SK-N-SH treated with all-trans-retinoic acid at 6 μM for 48 hours (cell line): ENCODE measurements at regions not wholly inside any gene's neighbourhood (a gene's known extent, or its start where the extent isn't known, plus 50 kb on each side); places are given as distances from the start of the nearest gene placed in this dataset.

ENCODE experiments used
- ATAC-seq: fragments of 200-7000 bp; cut with Tn5 transposase; 3 replicates; pipeline ENCODE4 v1.9.1; 2020; ENCODE audit warnings: mild to moderate bottlenecking, moderate library complexity
- ARNTL ChIP-seq: fragments of 450-650 bp; formaldehyde crosslinking; IDR thresholded peaks from 2 replicates; pipeline ENCODE4 v1.5.0; 2020; ENCODE audit warnings: low read depth, mild to moderate bottlenecking, moderate library complexity, borderline replicate concordance
- BACH2 ChIP-seq: fragments of 250-450 bp; sonication (Bioruptor Pico); IDR thresholded peaks from 2 replicates; pipeline ENCODE4 v1.9.0; 2021; ENCODE audit warnings: mild to moderate bottlenecking, borderline replicate concordance
- CREB5 ChIP-seq: fragments of 250-450 bp; sonication (Bioruptor Pico); IDR thresholded peaks from 2 replicates; pipeline ENCODE4 v1.5.1; 2020; ENCODE audit warnings: low read depth, mild to moderate bottlenecking, moderate library complexity
- CSDC2 ChIP-seq: fragments of 250-450 bp; sonication (Bioruptor Pico); IDR thresholded peaks from 2 replicates; pipeline ENCODE4 v1.5.0; 2020; ENCODE audit warnings: mild to moderate bottlenecking, moderate library complexity
- ESRRG ChIP-seq: fragments of 250-450 bp; sonication (Bioruptor Pico); IDR thresholded peaks from 2 replicates; pipeline ENCODE4 v1.6.1; 2021; ENCODE audit warnings: mild to moderate bottlenecking
- GLIS3 ChIP-seq: fragments of 250-450 bp; sonication (Bioruptor Pico); IDR thresholded peaks from 2 replicates; pipeline ENCODE4 v1.5.0; 2020; ENCODE audit warnings: mild to moderate bottlenecking, moderate library complexity
- ISL1 ChIP-seq: fragments of 250-450 bp; sonication (Bioruptor Pico); IDR thresholded peaks from 2 replicates; pipeline ENCODE4 v2.1.2; 2022; ENCODE audit warnings: mild to moderate bottlenecking, moderate library complexity
- OSR1 ChIP-seq: fragments of 250-450 bp; sonication (Bioruptor Pico); IDR thresholded peaks from 2 replicates; pipeline ENCODE4 v1.8.0; 2022; ENCODE audit warnings: moderate library complexity, mild to moderate bottlenecking, inconsistent platforms
- PATZ1 ChIP-seq: fragments of 250-450 bp; sonication (Bioruptor Pico); IDR thresholded peaks from 2 replicates; pipeline ENCODE4 v1.8.0; 2020; ENCODE audit warnings: mild to moderate bottlenecking, moderate library complexity, borderline replicate concordance
- RARB ChIP-seq: fragments of 250-450 bp; sonication (Bioruptor Pico); IDR thresholded peaks from 2 replicates; pipeline ENCODE4 v1.8.0; 2021; ENCODE audit warnings: mild to moderate bottlenecking, moderate library complexity
- SNAI2 ChIP-seq: fragments of 250-450 bp; sonication (Bioruptor Pico); IDR thresholded peaks from 2 replicates; pipeline ENCODE4 v1.5.0; 2020; ENCODE audit warnings: mild to moderate bottlenecking, moderate library complexity
- TCF4 ChIP-seq: fragments of 250-450 bp; sonication (Bioruptor Pico); IDR thresholded peaks from 2 replicates; pipeline ENCODE4 v1.8.0; 2021; ENCODE audit warnings: mild to moderate bottlenecking, moderate library complexity, borderline replicate concordance
- TOX ChIP-seq: fragments of 250-450 bp; sonication (Bioruptor Pico); IDR thresholded peaks from 2 replicates; pipeline ENCODE4 v1.8.0; 2021; ENCODE audit warnings: mild to moderate bottlenecking, moderate library complexity, borderline replicate concordance
- TSHZ2 ChIP-seq: fragments of 250-450 bp; sonication (Bioruptor Pico); IDR thresholded peaks from 2 replicates; pipeline ENCODE4 v1.5.0; 2020; ENCODE audit warnings: mild to moderate bottlenecking, moderate library complexity
- ZC3H10 ChIP-seq: fragments of 250-450 bp; sonication (Bioruptor Pico); IDR thresholded peaks from 2 replicates; pipeline ENCODE4 v1.5.1; 2021; ENCODE audit warnings: mild to moderate bottlenecking, moderate library complexity
- ZFP30 ChIP-seq: fragments of 450-650 bp; formaldehyde crosslinking; IDR thresholded peaks from 2 replicates; pipeline ENCODE4 v1.5.0; 2022; ENCODE audit warnings: mild to moderate bottlenecking, moderate library complexity
- ZNF565 ChIP-seq: fragments of 450-650 bp; formaldehyde crosslinking; conservative IDR thresholded peaks from 2 replicates; pipeline ENCODE4 v1.5.0; 2020; ENCODE audit warnings: low read depth, mild to moderate bottlenecking, moderate library complexity
- ZNF70 ChIP-seq: fragments of 450-650 bp; formaldehyde crosslinking; IDR thresholded peaks from 2 replicates; pipeline ENCODE4 v1.5.0; 2020; ENCODE audit warnings: mild to moderate bottlenecking, moderate library complexity
- ZNF8 ChIP-seq: fragments of 450-650 bp; formaldehyde crosslinking; IDR thresholded peaks from 2 replicates; pipeline ENCODE4 v1.5.0; 2020; ENCODE audit warnings: mild to moderate bottlenecking, moderate library complexity
- TF ChIP-seq, protein P1 (sequence below): fragments of 250-450 bp; sonication (Bioruptor Pico); IDR thresholded peaks from 2 replicates; pipeline ENCODE4 v1.8.0; 2021; ENCODE audit warnings: low read depth, mild to moderate bottlenecking, moderate library complexity, borderline replicate concordance
- TF ChIP-seq, protein P2 (sequence below): fragments of 250-450 bp; sonication (Bioruptor Pico); IDR thresholded peaks from 2 replicates; pipeline ENCODE4 v1.5.1; 2021; ENCODE audit warnings: mild to moderate bottlenecking, moderate library complexity

DNA sequence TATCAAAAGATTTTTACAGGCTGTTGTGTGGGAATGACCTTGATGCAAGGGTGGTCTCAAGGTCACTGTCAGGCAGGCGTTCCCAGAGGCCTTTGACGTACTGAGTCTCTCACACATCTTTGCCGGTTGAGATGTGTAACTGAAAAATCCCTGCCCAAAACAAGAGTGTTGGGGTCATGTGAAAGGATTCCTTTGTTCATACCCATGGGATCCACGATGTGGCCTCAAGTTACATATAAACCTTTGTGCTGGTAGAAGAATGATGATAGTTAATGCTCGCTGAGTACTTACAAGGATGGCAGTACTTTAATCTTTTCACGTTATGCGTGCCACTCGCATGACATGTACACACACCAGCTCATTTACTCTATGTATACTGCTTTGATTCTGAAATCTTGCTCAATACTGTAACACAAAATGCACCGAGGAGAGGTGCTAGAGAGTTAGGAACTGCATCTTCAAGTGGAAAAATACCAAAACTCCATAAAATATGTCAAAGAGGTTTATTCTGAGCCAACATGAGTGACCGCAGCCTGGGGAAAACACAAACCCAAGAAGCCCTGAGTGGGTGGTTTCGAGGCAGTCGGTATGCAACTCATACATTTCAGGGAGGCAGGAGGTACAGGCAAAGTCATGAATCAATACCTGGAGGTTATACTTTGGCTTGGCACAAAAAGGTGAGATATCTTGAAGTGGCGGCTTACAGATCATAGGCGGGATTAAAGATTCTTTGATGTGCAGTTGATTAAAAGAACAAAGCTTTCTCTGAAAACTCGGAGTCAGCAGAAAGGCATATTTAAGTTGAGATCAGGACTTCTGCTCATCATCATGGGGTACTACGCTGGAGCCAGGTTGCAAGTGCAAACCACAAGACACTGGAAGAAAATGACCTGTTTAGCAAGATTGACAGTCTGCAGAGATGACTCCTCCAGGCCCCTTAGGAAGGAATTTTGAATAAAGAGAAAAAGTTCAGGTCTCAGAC is 87.4 kb upstream of the ARHGEF7 start:
- no peak for TF ChIP-seq BACH2 (CRISPR knock-in tag)
- ATAC-seq, result no peak

DNA sequence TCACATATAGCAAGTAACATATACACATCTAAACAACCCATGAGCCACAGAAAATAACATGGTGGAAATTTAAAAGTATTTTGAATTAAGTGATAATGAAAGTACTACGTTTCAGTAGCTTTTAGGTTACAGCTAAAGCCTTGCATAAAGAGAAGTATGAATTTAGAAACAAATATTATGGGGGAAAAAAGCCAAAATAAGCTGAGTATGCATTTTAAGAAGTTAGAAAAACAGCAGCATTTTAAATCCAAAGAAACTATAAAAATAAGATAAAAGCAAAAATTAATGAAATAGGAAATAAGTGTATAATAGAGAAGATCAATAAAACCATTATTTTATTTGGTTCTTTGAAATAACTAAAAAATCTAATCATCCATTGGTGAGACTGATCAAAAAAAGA is 89.8 kb upstream of the ARHGEF7 start:
- ATAC-seq, result no peak

DNA sequence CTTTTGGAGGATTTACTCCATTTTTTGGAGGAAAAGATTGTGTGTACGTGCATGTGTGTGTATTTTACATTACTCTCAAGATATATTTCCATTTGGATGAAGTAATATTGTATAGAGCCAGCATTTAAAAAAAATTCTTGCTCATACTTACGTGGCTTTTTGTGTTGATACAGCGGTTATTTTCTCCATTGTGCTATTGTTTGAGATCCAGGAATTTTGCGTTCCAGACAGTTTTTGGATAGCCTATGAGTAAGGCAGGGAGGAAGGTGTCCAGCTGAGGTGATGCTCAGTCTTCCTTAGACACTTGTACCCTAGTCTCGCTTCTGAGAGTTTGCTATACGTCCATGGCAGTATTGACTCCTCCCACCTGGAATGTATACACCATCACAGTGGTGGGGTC is 92.2 kb upstream of the ARHGEF7 start:
- TF ChIP-seq TSHZ2 (CRISPR knock-in tag), result no peak
- TF ChIP-seq ZC3H10 (CRISPR knock-in tag), result no peak
- no peak for TF ChIP-seq TOX (CRISPR knock-in tag)
- TF ChIP-seq GLIS3, result no peak
- no peak for TF ChIP-seq OSR1 (CRISPR knock-in tag)
- TF ChIP-seq CREB5, result no peak
- TF ChIP-seq ZNF8 (CRISPR knock-in tag), result no peak
- TF ChIP-seq, protein P1, sequence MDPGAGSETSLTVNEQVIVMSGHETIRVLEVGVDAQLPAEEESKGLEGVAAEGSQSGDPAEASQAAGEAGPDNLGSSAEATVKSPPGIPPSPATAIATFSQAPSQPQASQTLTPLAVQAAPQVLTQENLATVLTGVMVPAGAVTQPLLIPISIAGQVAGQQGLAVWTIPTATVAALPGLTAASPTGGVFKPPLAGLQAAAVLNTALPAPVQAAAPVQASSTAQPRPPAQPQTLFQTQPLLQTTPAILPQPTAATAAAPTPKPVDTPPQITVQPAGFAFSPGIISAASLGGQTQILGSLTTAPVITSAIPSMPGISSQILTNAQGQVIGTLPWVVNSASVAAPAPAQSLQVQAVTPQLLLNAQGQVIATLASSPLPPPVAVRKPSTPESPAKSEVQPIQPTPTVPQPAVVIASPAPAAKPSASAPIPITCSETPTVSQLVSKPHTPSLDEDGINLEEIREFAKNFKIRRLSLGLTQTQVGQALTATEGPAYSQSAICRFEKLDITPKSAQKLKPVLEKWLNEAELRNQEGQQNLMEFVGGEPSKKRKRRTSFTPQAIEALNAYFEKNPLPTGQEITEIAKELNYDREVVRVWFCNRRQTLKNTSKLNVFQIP (CRISPR knock-in tag), result no peak
- TF ChIP-seq CSDC2 (CRISPR knock-in tag), result no peak
- no peak for TF ChIP-seq TCF4 (CRISPR knock-in tag)
- TF ChIP-seq ESRRG (CRISPR knock-in tag), result no peak
- TF ChIP-seq SNAI2 (CRISPR knock-in tag), result no peak
- no peak for TF ChIP-seq ARNTL
- no peak for TF ChIP-seq ZNF70 (CRISPR knock-in tag)
- no peak for TF ChIP-seq PATZ1
- no peak for TF ChIP-seq ZNF565 (CRISPR knock-in tag)
- TF ChIP-seq RARB (CRISPR knock-in tag), result no peak
- TF ChIP-seq ZFP30, result no peak
- no peak for TF ChIP-seq ISL1 (CRISPR knock-in tag)
- TF ChIP-seq, protein P2, sequence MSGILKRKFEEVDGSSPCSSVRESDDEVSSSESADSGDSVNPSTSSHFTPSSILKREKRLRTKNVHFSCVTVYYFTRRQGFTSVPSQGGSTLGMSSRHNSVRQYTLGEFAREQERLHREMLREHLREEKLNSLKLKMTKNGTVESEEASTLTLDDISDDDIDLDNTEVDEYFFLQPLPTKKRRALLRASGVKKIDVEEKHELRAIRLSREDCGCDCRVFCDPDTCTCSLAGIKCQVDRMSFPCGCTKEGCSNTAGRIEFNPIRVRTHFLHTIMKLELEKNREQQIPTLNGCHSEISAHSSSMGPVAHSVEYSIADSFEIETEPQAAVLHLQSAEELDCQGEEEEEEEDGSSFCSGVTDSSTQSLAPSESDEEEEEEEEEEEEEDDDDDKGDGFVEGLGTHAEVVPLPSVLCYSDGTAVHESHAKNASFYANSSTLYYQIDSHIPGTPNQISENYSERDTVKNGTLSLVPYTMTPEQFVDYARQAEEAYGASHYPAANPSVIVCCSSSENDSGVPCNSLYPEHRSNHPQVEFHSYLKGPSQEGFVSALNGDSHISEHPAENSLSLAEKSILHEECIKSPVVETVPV (CRISPR knock-in tag), result no peak
- ATAC-seq, result no peak

More for the DNA sequence above, 89.8 kb upstream of the ARHGEF7 start:
- TF ChIP-seq ARNTL, result no peak
- TF ChIP-seq PATZ1, result no peak
- no peak for TF ChIP-seq OSR1 (CRISPR knock-in tag)
